ENCODE measurements at regions not wholly inside any gene's neighbourhood (a gene's known extent, or its start where the extent isn't known, plus 50 kb on each side); places are given as distances from the start of the nearest gene placed in this dataset.

DNA sequence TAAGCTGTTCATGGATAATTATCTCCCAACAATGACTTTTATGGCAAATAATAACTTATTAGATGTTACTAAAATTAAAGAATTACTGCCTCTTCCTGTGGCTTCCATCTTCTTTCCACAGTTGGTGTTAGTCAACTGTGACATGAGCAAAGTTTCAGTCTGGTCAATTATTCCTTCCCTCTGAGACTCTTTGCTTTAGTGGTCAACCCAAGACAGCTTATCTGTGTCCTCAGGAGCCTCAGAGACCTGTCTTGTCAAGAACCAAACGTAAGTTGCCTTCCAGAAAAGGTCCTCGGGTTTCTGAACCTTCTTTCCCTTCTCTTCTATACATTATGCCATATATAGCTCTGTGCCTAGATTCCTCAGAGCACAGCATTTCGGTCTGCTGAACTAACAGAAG, 263.2 kb upstream of the ZP4 start:
- DNase-seq: no peak

DNA sequence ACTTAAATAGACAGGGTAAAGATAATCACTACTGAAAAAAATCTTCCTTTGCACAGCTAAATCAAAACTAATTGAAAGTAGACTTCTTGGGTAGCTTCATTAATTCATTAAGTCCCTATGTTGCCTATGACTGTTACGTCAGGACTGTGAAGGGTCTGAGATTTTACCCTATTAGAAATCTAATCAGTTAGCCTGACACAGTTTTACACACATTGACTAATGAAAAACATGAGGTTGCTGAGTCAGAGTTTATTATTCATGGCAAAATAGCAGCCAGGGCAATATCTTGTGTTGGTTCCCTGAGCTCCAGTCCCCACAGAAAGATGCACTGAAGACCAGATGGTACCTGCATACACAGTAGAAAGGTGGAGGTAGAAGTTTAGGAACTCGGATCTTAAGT, 262.5 kb upstream of the ZP4 start:
- DNase-seq: no peak

DNA sequence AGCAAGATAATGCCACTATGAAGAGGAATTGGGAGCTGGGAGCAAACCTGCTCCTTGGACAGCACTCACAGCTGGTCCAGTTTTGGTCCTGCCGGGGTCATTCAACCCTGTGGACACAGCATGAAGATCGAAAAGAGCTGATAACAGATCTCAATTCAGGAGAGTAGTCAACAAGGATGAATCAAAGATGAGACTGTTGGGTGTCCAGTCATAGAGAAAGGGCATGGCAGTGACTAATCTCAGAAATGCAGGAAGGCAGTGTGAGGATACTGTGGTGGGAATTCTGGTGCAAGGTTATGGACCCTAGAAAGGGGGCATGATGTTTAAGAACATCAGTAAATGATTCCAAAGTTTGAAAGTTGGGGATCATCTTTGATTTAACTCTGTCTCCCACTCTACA, 261.4 kb upstream of the ZP4 start:
- DNase-seq: no peak

DNA sequence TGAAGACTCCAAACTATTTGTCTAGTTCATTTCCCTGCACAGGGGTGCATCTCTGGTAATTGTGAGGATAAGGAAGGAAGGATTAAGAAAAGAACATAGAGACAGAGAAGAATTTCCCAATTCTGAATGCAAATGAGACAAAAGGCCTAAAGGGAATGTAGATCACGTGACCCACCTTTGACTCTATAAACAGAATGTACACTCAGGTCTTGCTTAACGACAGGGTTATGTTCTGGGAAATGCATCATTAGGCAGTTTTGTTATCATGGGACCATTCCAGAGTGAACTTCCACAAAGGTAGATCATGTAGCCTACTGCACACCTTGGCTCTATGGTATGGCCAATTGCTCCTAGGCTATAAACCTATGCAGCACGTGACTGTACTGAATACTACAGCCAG, 252.3 kb upstream of the ZP4 start:
- DNase-seq: no peak

DNA sequence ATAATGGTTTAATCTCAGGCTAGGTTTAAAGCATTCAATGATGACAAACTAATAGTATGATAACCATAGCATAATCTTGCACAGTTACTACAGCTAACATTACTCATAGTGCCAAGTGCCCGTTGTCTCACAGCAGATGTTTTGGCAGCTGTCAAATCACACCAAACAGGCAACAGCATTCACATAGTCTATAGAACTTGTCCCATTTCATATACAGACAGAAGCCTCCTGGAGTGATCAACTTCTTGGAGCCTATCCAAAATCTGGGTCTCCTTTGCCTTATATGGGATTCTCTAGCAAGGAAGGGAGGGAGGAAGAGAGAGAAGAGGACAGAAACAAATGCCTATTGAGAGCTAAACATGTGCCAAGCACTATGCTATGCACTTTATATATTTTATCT, 250.6 kb upstream of the ZP4 start:
- DNase-seq: no peak

DNA sequence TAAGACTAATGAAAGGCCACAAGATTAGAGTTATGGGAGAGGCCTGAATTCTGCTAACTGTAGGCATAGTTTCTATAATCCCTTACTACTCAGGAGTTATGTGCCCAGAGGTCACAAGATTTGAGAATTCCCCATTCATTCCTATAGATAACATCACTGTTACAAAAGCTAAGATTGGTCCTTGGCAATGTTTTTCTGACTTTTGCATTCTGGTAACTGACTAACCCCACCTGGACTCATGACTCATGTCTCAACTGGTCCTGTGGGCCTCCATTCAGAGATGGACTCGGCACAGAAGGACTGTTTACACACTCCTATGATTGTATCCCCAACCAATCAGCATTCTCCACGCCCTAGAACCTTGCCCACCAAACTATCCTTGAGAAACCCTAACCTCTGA, 249.0 kb upstream of the ZP4 start:
- DNase-seq: no peak

DNA sequence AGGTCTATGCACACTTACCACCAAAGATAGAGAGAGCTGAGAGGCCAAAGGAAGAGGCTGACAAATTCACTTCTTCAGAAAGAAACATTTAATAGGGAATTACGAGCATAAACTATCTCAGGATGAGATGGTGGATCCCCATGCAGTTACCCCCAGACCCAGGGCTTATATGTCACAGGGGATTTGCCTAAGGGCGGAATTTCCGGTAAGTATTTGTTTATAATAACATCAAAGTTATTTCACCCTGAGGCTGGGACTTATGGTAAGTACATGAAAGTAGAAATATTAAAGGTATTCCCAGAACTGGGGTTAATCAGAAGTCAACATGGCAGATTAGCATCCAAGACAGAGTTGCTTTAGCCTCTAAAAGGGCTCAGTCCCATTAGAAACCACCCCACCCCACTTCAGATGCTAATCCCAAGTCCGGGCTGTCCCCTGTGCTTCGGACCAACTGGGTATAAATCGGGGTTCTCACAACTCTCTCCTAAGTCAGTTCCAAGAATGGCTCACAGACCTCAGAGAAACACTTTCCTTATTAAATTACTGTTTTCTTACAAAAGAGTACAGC, 247.4 kb upstream of the ZP4 start:
- DNase-seq: no peak

DNA sequence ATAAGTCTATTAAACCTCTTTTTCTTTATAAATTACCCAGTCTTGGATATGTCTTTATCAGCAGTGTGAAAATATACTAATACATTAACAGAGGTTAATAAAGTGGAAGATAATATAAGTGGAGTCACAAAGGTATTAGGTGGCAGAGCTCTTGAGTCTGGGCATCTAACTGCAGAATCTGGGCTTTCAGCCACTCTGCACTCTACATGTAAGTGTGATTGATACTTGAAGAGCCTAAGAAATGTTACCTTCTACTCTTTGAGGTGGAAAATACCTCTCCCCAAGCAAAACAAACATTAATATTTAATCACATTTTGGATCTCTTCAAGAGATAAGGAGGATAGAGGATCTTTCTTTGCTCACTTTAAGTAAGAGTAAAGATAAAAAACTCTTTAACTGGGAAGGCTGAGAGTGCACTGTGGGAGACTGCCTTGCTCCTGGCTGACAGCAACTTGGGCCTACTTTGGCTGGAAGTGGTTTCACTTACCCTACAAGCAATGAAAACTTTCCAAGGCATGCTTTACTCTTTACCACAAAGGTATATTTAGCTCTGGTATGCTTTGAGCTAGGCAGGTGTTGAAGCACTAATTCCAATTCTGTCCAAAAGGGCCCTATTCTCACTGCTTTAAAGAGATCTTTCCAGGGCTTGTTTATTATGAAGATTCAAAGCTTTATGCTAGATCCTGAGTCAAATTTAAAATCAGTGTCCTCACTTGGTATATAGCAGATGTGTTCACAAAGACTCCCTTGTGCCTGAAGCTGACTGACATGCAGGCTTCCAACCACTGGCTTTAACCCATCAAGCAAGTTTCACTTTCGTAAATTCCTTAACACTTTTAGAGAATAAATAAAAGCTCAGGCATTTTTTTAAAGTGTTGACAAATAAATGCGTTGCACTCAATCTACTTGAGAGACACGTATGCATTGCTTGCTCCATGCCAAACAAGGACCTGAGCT, 245.3 kb upstream of the ZP4 start:
- DNase-seq: no peak

DNA sequence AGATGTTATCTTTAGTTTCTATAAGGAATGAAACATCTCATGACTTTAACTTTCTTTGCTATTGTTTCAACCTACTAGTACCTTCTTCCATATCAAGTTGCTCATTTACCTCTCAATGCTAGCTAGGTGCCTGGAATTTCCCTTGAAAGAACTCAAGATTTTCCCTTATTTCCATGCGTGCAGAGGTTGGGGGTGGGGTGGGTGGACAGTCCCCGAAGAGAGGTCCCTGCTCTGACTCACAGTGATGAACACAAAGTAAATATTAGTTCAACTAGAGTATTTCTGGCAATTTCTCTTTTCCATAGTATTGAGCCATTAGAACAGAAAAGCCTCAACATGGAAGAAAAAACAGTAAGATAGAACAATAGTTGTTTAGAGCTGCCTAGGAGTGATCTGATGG, 239.0 kb upstream of the ZP4 start:
- no peak for DNase-seq

DNA sequence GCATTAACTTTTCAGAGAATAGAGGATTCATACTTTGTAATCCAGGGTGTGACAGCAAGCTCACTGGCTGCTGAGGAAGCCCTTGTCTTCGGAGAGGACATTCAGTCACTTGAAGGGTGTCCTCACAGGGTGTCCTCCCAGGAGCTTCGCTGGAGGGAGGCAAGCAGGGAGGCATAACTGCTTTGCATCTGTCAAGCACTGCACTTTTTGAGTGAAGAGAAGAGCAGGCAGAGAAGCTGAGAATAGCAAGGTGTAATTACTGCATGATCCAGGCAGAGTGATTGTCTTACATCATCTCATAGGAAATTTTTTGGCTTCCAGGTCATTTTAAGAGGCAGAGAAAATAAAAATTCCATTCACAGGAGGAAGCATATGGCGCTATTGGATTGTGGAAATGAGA, 232.5 kb upstream of the ZP4 start:
- DNase-seq: no peak

DNA sequence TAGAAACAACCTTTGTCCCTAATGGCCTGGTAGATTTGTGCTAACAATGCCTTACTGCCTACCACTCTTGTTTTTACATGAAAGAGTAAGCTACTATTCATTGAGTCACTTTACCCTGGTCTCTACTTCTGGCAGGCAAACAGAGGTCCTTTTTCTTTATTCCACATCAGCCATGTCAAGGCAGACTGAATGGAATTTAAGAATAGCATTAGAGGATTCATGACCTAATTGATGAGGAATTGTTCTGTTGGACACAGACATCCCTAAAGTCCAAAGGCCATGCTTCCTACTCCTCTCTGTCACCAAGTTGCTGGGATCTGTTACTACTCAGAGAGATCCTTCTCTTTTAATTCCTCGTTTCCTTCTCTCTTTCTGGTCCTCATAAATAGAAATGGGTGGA, 229.1 kb upstream of the ZP4 start:
- no peak for DNase-seq

DNA sequence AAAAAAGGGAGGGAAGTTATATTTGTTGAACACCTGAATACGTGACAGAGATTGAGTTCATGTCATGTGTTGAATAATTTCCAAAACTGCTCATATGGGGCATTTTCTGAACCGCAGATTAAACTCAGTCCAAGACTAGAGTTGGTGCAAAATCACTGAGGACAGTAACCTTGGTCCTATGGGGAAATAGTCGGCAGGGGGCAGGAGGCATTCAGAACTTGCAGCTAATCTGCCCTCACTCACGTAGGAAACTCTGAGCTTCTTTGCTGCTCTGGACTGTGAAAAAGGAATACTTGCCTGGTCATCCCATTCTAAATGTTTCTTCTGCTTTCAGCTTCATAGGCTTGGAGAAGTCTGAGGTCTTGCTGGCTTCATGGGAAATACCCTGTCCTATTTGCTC, 228.3 kb upstream of the ZP4 start:
- DNase-seq: no peak

DNA sequence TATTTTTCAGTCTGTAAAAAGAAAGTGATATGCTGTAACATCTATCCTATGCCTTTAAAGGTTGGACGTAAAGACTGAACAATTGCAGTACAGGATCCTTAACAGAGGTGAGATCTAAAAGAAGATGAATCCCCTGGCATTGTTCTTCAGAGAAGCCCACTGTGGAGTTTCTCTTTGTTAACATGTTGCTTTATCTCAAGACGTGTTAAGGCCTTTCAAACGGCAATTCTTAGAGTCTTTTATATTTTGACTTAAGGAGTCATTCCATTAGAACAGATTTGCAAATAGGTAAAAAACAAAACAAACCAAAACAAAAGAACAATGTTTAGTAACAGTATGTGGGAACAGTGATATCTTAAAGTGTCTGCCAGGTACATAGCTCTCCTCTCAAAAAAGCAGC, 225.1 kb upstream of the ZP4 start:
- no peak for DNase-seq

DNA sequence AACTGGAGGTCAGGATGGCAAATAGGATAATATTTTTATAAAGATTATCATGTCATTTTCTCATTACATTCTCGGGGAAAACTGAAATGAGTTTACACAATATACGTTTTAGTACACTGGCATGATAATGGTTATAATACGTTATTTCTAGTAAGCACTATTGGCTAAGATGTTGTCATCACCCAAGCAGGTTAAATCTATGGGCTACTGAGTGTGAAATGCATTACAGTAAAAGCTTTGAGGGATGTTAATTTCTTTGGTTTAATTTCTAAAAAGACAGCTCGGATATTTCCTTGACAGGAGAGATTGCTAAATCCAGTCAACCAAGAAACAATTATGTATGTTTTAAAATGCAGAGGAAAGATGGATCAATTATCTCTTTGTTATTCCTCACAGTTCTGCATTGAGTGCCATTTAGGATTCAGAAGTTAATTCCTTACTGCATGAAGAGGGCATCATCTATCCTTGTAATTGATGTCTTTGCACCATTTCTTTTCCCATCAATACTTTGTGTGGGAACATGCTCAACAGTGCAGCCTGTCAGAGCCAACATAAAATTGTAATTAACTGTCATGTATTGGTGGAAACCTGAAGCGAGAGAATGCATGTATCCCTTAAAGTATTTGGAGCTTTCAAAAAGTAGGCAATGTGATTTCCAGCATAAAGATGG, 222.4 kb upstream of the ZP4 start:
- DNase-seq: no peak

DNA sequence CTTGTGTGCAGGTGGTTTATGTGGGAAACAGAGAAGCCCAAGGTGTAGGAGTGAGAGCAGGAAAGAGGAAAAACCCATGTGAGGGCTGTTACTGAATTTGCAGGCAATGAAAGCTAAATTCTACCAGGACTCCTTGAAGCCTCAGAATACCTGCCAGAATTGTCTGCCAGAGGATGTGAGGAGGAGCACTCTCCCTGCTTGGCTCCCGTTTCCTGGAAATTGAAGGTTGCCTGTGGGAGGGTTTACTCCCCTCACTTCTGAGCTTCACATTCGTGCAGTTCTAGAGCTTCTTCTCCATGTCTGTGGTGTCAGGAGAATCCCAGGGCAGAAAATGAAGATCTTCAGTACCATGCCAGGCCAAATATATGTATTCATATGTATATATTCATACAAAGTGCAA, 220.8 kb upstream of the ZP4 start:
- DNase-seq: no peak

DNA sequence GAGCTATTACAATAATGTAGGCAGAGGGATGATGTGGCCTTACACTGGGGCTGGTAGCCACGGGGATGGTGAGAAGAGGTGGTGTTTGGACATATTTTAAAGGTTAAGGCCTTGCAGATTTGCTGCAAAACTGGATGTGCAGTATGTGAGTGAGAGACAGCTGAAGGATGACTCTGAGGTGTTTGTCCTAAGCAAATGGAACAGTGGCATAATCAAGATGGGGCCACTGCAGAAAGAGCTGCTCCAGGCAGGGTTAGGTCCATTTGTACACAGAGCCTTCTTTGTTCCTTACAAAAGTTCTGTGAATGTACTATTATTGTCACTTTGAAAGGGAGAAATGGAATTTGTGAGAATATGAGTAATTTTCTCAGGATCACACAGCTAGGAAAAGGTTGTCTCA, 220.4 kb upstream of the ZP4 start:
- DNase-seq: no peak

DNA sequence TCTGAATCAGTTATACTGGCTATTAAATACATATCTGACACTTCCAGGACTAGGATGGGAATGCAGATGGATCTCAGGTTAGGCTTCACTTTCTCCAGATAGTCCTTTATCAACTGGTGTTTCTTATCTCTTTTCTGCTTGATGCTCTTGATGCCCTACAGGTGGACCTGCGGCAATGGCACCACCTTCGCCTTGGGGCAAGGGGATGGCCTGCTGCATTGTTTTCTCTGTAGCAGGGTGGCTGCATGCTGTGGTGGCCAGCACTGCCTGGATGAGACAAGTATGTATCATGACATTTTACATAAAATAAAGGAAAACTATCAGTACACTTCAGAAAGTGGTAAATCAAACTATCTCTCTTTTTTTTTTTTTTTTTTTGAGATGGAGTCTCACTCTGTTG, 217.7 kb upstream of the ZP4 start:
- no peak for DNase-seq

DNA sequence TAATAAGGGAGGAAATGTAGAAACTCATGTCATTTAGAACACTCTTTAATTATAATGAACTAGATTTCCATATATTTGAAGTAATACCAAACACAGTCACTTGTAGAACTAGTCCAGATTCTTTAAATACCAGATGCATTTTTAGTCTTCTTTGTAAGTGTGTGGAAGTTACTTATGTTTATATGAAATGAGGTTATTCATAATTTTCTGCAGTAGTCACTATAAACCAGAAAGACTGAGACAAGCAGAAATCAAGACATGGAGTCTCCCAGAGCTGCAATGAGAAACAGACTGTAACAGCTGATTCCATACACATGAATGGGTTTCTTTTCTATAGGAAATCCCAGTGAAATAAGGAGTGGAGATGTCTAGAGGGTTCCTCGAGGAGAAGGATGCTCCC, 216.6 kb upstream of the ZP4 start:
- DNase-seq: no peak

DNA sequence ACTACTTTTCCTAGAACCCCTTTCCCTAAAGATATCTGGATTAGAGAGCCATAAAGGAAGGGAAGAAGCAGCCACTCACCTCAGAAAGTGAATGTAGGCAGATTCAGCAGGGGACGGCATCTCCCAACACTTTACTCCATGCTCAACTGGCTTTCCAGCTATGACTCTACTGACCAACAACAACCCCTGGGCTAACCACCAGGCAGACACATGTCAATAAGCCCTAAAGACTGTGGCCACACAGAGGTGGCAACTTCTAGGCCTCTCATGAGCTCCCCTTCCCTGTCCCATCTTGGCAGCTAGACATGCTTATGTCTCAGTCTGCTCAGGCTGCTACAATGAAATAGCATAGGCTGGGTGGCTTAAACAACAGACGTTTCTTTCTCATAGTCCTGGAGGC, 214.0 kb upstream of the ZP4 start:
- no peak for DNase-seq

DNA sequence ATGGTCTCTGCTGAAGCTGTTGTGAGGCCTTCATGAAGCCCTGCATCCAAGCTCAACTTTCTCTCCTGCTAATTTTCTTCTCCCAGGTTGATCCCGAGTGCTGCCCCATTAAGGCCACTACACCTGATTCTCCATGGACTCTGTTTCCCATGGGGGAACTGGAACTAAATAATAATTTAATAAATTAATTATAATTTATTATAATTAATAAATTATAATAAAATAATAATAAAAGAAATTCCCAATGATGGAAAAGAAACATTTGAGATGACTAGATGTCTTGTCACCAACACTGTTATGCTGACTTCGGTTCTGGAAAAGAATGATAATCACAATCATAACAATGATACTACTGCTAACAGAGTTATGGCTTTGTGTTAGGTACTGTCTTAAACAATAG, 211.2 kb upstream of the ZP4 start:
- no peak for DNase-seq

DNA sequence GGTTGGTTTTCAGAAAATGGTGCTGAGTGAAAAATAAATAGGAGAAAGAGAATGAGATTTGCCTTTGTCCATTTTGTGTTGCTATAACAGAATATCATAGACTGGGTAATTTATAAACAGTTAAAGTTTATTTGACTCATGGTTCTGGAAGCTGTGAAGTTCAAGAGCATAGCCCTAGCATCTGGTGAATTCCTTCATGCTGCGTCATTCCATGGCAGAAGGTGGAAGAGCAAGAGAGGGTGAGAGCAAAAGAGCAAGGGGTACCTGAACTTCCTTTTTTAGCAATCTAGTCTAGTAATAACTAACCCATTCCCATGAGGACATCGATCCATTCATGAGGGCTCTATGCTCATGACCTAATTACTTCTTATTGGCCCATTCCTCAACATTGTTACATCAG, 209.1 kb upstream of the ZP4 start:
- no peak for DNase-seq

DNA sequence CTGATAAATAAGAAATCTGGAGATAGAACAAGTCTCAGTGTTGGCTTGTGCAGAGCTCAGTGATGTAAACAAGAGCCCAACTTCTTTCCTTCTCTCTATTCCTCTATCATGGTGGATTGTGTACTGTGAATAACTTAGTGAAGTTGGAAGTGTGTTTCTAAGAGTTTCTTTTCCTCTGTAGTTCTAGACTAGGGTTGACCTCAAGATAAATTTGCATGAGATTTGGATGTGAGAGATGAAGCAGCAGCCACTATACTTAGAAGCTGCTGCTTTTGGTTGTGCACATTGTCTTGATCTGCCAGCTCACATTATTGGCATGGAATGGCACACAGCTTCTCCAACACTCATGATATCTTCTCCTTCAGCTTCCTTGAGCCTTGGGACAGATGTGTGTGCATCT, 198.9 kb upstream of the ZP4 start:
- DNase-seq: no peak

DNA sequence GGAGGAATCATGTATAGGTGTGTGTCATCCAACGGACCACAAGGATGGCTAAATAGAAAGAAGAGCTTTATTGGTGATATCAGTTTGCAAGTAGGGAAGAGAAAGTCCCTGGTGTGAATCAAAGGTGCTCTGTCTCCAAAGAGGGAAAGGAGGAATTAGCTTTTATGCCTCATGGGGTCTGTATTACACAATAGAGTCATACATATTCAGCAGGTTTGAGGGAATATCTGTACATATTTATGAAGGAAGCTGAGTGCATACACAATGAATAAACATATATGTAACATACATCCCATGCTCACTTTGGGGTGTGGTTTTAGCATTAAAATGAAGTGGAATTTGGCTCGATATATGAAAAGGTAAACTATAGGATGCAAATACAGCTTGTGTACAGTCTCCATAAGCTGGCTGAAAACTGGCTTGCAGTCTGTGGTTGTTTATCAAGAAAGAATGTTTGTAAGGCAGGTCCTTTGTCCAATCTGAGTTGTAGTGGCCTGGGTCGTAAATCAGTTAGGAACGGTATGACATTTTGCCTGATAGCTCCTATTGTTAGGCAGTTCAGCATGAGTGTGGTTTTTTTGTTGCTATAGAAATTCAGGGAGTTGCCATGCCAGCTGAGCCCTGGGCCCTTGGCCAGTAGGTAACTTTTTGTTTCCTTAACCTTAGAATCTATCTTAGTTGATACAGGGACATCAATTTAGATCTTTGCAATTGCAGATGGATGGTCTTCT, 198.0 kb upstream of the ZP4 start:
- DNase-seq: no peak

DNA sequence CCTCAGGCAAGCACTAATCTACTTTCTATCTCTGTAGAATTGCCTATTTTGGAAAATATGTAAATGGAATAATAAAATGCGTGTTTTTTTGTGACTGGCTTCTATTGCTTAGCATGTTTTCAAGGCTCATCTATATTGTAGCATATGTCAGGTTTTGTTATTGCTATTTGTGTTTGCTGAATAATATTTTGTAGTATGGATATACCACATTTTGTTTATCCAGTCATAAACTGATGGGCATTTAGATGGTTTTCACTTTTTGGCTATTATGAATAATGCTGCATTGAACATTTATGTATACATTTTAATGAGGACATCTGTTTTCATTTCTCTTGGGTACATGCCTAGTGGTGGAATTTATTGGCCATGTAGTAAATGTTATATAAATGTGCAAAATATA, 183.3 kb upstream of the ZP4 start:
- no peak for DNase-seq
